MCF 10A (cell line): ENCODE measurements at regions not wholly inside any gene's neighbourhood (a gene's known extent, or its start where the extent isn't known, plus 50 kb on each side); places are given as distances from the start of the nearest gene placed in this dataset.
"Not testable (repeated sequence)": the region's sequence is repeated elsewhere in the genome, so short reads cannot be mapped to it uniquely, and the experiment has no call there.

ENCODE experiments used
- BruUV-seq: library from RNA; stranded (reverse); fragments of 400-500 nt; replicated peaks from 2 replicates; lab custom pipeline; 2021; lab: Mats Ljungman, UMichigan
- CTCF ChIA-PET: fragments of 300-600 bp; sonication (Branson Sonifier 250); formaldehyde crosslinking; extraction: SDS; loops from one replicate; lab custom pipeline; 2021; ENCODE audit warnings: antibody characterized with exemption, inconsistent platforms; lab: Yijun Ruan, JAX
- POLR2A ChIA-PET: fragments of 300-600, 350-650 bp; sonication (Branson Sonifier 250); formaldehyde crosslinking; extraction: SDS; loops from one replicate; lab custom pipeline; 2020; ENCODE audit warnings: antibody characterized with exemption, inconsistent platforms; lab: Yijun Ruan, JAX
- DNase-seq: peaks from one replicate; pipeline ENCODE4 v3.0.0-alpha.2; 2018; ENCODE audit not compliant: unreplicated experiment
- H3K27ac Mint-ChIP-seq: one replicate; pipeline ENCODE4 v1.8.0; 2022; ENCODE audit warnings: mild to moderate bottlenecking, low read depth, mixed read lengths; ENCODE audit not compliant: unreplicated experiment
- H3K27me3 Mint-ChIP-seq: one replicate; pipeline ENCODE4 v1.8.0; 2022; ENCODE audit warnings: mixed read lengths; ENCODE audit not compliant: insufficient read depth, unreplicated experiment
- H3K36me3 Mint-ChIP-seq: one replicate; pipeline ENCODE4 v1.8.0; 2022; ENCODE audit warnings: mild to moderate bottlenecking, moderate library complexity, mixed read lengths; ENCODE audit not compliant: insufficient read depth, unreplicated experiment
- H3K4me1 Mint-ChIP-seq: one replicate; pipeline ENCODE4 v1.8.0; 2022; ENCODE audit warnings: mixed read lengths; ENCODE audit not compliant: insufficient read depth, unreplicated experiment
- H3K4me3 Mint-ChIP-seq: one replicate; pipeline ENCODE4 v1.8.0; 2022; ENCODE audit warnings: mild to moderate bottlenecking, moderate library complexity, mixed read lengths; ENCODE audit not compliant: unreplicated experiment
- H3K9me3 Mint-ChIP-seq: one replicate; pipeline ENCODE4 v1.8.0; 2022; ENCODE audit warnings: mixed read lengths; ENCODE audit not compliant: unreplicated experiment
- CTCF ChIP-seq: fragments of 200-600 bp; IDR thresholded peaks from one replicate; pipeline ENCODE4 v1.8.0; 2022; ENCODE audit warnings: antibody characterized with exemption, mild to moderate bottlenecking; ENCODE audit not compliant: unreplicated experiment
- intact Hi-C: fragments of 100-400 bp; cut with micrococcal nuclease; formaldehyde crosslinking; loops from 2 replicates; pipeline ENCODE4 v1.14.1; 2022

- TF ChIP-seq CTCF, result no peak
- BruUV-seq, result no TSS peak
- ChIA-PET POLR2A (no interaction called here), CTCF (no interaction called here)
- Mint-ChIP-seq H3K4me3 (no peak overlapping the region), H3K36me3 (no peaks in the 10 kb centered on the region), H3K4me1 (no peaks in the 10 kb centered on the region), H3K27me3 (peaks cover 26% of the 10 kb centered on the region), H3K27ac (no peak overlapping the region), H3K9me3 (no peaks in the 10 kb centered on the region)
- no peak for DNase-seq
- intact Hi-C loops, result no loop called here
Measured at GRCh38 chr7:123329988-123330643, 130.3 kb upstream of the SLC13A1 start.

GRCh38 chr7:123327661-123328060 lies 127.9 kb upstream of the SLC13A1 start:
- peaks cover 6% of the 10 kb centered on the region for H3K9me3 Mint-ChIP-seq
- no peaks in the 10 kb centered on the region for H3K4me1 Mint-ChIP-seq
- no peak overlapping the region for H3K27ac Mint-ChIP-seq
- no TSS peak for BruUV-seq
- no peak for DNase-seq
- no peak overlapping the region for H3K4me3 Mint-ChIP-seq
- no peak for TF ChIP-seq CTCF
- intact Hi-C loops, result no loop called here
- peaks cover 10% of the 10 kb centered on the region for H3K27me3 Mint-ChIP-seq
- POLR2A ChIA-PET, result interaction anchor here (0.9 kb wide), 1 partner anchor 22 kb away, joined by 4 read pairs; no protein-coding TSS in a partner anchor
- CTCF ChIA-PET, result interaction anchor here (1.6 kb wide), 1 partner anchor 40 kb away, joined by 3 read pairs; no protein-coding TSS in a partner anchor
- no peaks in the 10 kb centered on the region for H3K36me3 Mint-ChIP-seq

- POLR2A ChIA-PET, result no interaction called here
- DNase-seq, result peak; percentile 18
Measured at GRCh38 chr7:123324283-123324682, 124.5 kb upstream of the SLC13A1 start.

GRCh38 chr7:123323689-123324088 lies 123.9 kb upstream of the SLC13A1 start:
- ChIA-PET POLR2A (no interaction called here), CTCF (interaction anchor here (0.6 kb wide), 2 partner anchors 98 to 405 kb away, joined by 3 read pairs; no protein-coding TSS in a partner anchor)
- BruUV-seq, result no TSS peak
- no peaks in the 10 kb centered on the region for H3K4me1 Mint-ChIP-seq
- no peak overlapping the region for H3K4me3 Mint-ChIP-seq
- TF ChIP-seq CTCF, result no peak
- no peak overlapping the region for H3K27ac Mint-ChIP-seq
- no peaks in the 10 kb centered on the region for H3K27me3 Mint-ChIP-seq
- peaks cover 11% of the 10 kb centered on the region for H3K9me3 Mint-ChIP-seq
- H3K36me3 Mint-ChIP-seq, result no peaks in the 10 kb centered on the region
- intact Hi-C loops, result no loop called here
- DNase-seq, result no peak

More at GRCh38 chr7:123324283-123324682, 124.5 kb upstream of the SLC13A1 start:
- intact Hi-C loops, result no loop called here
- Mint-ChIP-seq H3K9me3 (peaks cover 11% of the 10 kb centered on the region), H3K27ac (no peak overlapping the region), H3K4me3 (no peak overlapping the region), H3K4me1 (no peaks in the 10 kb centered on the region), H3K27me3 (no peaks in the 10 kb centered on the region), H3K36me3 (no peaks in the 10 kb centered on the region)
- no TSS peak for BruUV-seq
- CTCF ChIA-PET, result interaction anchor here (0.6 kb wide), 1 partner anchor 98 kb away, joined by 3 read pairs; no protein-coding TSS in a partner anchor
- TF ChIP-seq CTCF, result no peak

GRCh38 chr7:123321578-123321977 lies 121.8 kb upstream of the SLC13A1 start:
- peaks cover 11% of the 10 kb centered on the region for H3K9me3 Mint-ChIP-seq
- H3K36me3 Mint-ChIP-seq, BruUV-seq, intact Hi-C loops, H3K4me3 Mint-ChIP-seq, POLR2A ChIA-PET, CTCF ChIA-PET, H3K27ac Mint-ChIP-seq, H3K4me1 Mint-ChIP-seq, H3K27me3 Mint-ChIP-seq, DNase-seq: not testable (repeated sequence)
